Neuronal stem cell (in vitro differentiated cells): ENCODE measurements at regions not wholly inside any gene's neighbourhood (a gene's known extent, or its start where the extent isn't known, plus 50 kb on each side); places are given as distances from the start of the nearest gene placed in this dataset.

Experiments used
- DNase-seq: peaks from one replicate; pipeline ENCODE4 v3.0.0-alpha.2; 2013; ENCODE audit warnings: low spot score
- H2AFZ ChIP-seq: one replicate; pipeline ENCODE4 v1.6.1; 2013; ENCODE audit warnings: mild to moderate bottlenecking, low read length, inconsistent platforms
- H2AK5ac ChIP-seq: 2 replicates; pipeline ENCODE4 v1.6.1; 2013; ENCODE audit warnings: low read depth, mild to moderate bottlenecking, inconsistent platforms, low read length, moderate library complexity, mixed read lengths
- H2BK120ac ChIP-seq: 2 replicates; pipeline ENCODE4 v1.6.1; 2013; ENCODE audit warnings: low read depth, mild to moderate bottlenecking, inconsistent platforms, low read length, moderate library complexity, mixed read lengths
- H2BK12ac ChIP-seq: one replicate; pipeline ENCODE4 v1.6.1; 2013; ENCODE audit warnings: low read length, inconsistent platforms
- H2BK15ac ChIP-seq: 2 replicates; pipeline ENCODE4 v1.6.1; 2013; ENCODE audit warnings: mild to moderate bottlenecking, low read length, inconsistent platforms, mixed read lengths
- H2BK5ac ChIP-seq: one replicate; pipeline ENCODE4 v1.6.1; 2013; ENCODE audit warnings: inconsistent platforms, mild to moderate bottlenecking, low read length, moderate library complexity
- H3K14ac ChIP-seq: one replicate; pipeline ENCODE4 v1.6.1; 2013; ENCODE audit warnings: low read length, inconsistent platforms
- H3K18ac ChIP-seq: 2 replicates; pipeline ENCODE4 v1.6.1; 2013; ENCODE audit warnings: low read length, inconsistent platforms
- H3K23ac ChIP-seq: 2 replicates; pipeline ENCODE4 v1.6.1; 2013; ENCODE audit warnings: low read depth, mild to moderate bottlenecking, mixed read lengths, low read length, inconsistent platforms; ENCODE audit not compliant: poor library complexity
- H3K27ac ChIP-seq: replicated peaks from 3 replicates; pipeline ENCODE4 v1.5.1; 2013; ENCODE audit warnings: low read length, inconsistent platforms
- H3K27me3 ChIP-seq, 3 experiments: 2 replicates each; pipeline ENCODE4 v1.6.1; 2013; ENCODE audit warnings: low read length in 3 of 3, mild to moderate bottlenecking in 2 of 3, inconsistent platforms in 1 of 3, low read depth in 1 of 3, mixed read lengths in 1 of 3, moderate library complexity in 1 of 3; ENCODE audit not compliant: control insufficient read depth in 3 of 3, insufficient read depth in 3 of 3
- H3K36me3 ChIP-seq, 2 donors: replicated peaks in 1 of 2; 2 replicates each; pipeline ENCODE4 v1.6.1; 2013; ENCODE audit warnings: low read length in 2 of 2; ENCODE audit not compliant: control insufficient read depth in 2 of 2, insufficient read depth in 2 of 2
- H3K4ac ChIP-seq: 2 replicates; pipeline ENCODE4 v1.6.1; 2013; ENCODE audit warnings: inconsistent platforms, mild to moderate bottlenecking, low read length, moderate library complexity
- H3K4me1 ChIP-seq, 2 donors: 1 replicate in 1 of 2; 2 replicates in 1 of 2; pipeline ENCODE4 v1.6.1; 2013; ENCODE audit warnings: low read length in 2 of 2, low read depth in 1 of 2; ENCODE audit not compliant: control insufficient read depth in 2 of 2, insufficient read depth in 1 of 2
- H3K4me2 ChIP-seq: one replicate; pipeline ENCODE4 v1.6.1; 2013; ENCODE audit warnings: mild to moderate bottlenecking, low read length, inconsistent platforms; ENCODE audit not compliant: insufficient read depth, poor library complexity, severe bottlenecking
- H3K4me3 ChIP-seq, 2 donors: 2 replicates each; pipeline ENCODE4 v1.5.1; 2013; ENCODE audit warnings: low read length in 2 of 2, mild to moderate bottlenecking in 2 of 2, inconsistent platforms in 1 of 2, moderate library complexity in 1 of 2
- H3K79me1 ChIP-seq: one replicate; pipeline ENCODE4 v1.6.1; 2013; ENCODE audit warnings: low read depth, mild to moderate bottlenecking, inconsistent platforms, low read length, moderate library complexity
- H3K9ac ChIP-seq: one replicate; pipeline ENCODE4 v1.6.1; 2013; ENCODE audit warnings: mild to moderate bottlenecking, low read depth, low read length, inconsistent platforms; ENCODE audit not compliant: poor library complexity
- H3K9me3 ChIP-seq, 2 donors: replicated peaks in 1 of 2; 2 replicates each; pipeline versions ENCODE3 to v1.6.1; 2013; ENCODE audit warnings: low read length in 2 of 2, mild to moderate bottlenecking in 2 of 2, inconsistent platforms in 1 of 2, low read depth in 1 of 2, mixed read lengths in 1 of 2, moderate library complexity in 1 of 2; ENCODE audit not compliant: control insufficient read depth in 2 of 2, insufficient read depth in 1 of 2
- H4K8ac ChIP-seq: one replicate; pipeline ENCODE4 v1.6.1; 2013; ENCODE audit warnings: low read depth, mild to moderate bottlenecking, inconsistent platforms, low read length, moderate library complexity
- H4K91ac ChIP-seq: one replicate; pipeline ENCODE4 v1.6.1; 2013; ENCODE audit warnings: low read length, low read depth, mild to moderate bottlenecking, inconsistent platforms; ENCODE audit not compliant: poor library complexity
- WGBS, 2 donors: extraction: QIAGEN DNeasy Blood & Tissue Kit; methylation state at CpG; one replicate each; pipeline ENCODE4 v1.1.7; 2013; ENCODE audit warnings: missing lambda C conversion rate in 2 of 2, mixed read lengths in 1 of 2; ENCODE audit not compliant: insufficient read length in 2 of 2, insufficient replicate concordance in 1 of 2; ENCODE audit errors: extremely low coverage in 2 of 2; 5-methylcytosine and 5-hydroxymethylcytosine counted together

- H3K4me1 ChIP-seq = peaks cover 1 to 7% of the 10 kb centered on the region in 2 donors
- H2BK12ac ChIP-seq = no peak overlapping the region
- DNase-seq = no peak
- no peak overlapping the region for H3K27ac ChIP-seq
- no peaks in the 10 kb centered on the region for H3K9me3 ChIP-seq
- H3K18ac ChIP-seq = no peak overlapping the region
- no CpG with 5 or more reads among the region's 1 CpG for whole genome bisulfite sequencing, 2 donors
- no peaks in the 10 kb centered on the region for H3K27me3 ChIP-seq
- no peak overlapping the region for H2AFZ ChIP-seq
- no peak overlapping the region for H4K8ac ChIP-seq
- no peak overlapping the region for H2BK120ac ChIP-seq
- H4K91ac ChIP-seq = no peak overlapping the region
- H3K23ac ChIP-seq = no peak overlapping the region
- no peak overlapping the region for H2AK5ac ChIP-seq
- no peaks in the 10 kb centered on the region for H3K79me1 ChIP-seq
- no peak overlapping the region for H3K4ac ChIP-seq
- H3K9ac ChIP-seq = no peak overlapping the region
- no peak overlapping the region for H2BK15ac ChIP-seq
- H3K4me2 ChIP-seq = no peak overlapping the region
- no peak overlapping the region for H3K14ac ChIP-seq
- H3K36me3 ChIP-seq = no peaks in the 10 kb centered on the region
- H2BK5ac ChIP-seq = no peak overlapping the region
- no peak overlapping the region for H3K4me3 ChIP-seq
These were observed 356.1 kb upstream of the SLITRK1 start for GRCh38 chr13:84238381-84238780.

- no peak overlapping the region for H2BK120ac ChIP-seq
- no peak overlapping the region for H3K23ac ChIP-seq
- no peak overlapping the region for H3K27ac ChIP-seq
- H3K4me2 ChIP-seq = no peak overlapping the region
- no peak overlapping the region for H4K91ac ChIP-seq
- no peak overlapping the region for H3K9ac ChIP-seq
- peak overlapping the region in 1 of 2 donors; percentile 25 for H3K4me3 ChIP-seq
- no peak overlapping the region for H2AK5ac ChIP-seq
- H3K27me3 ChIP-seq = no peaks in the 10 kb centered on the region
- H4K8ac ChIP-seq = no peak overlapping the region
- no peak overlapping the region for H3K4ac ChIP-seq
- no peaks in the 10 kb centered on the region for H3K79me1 ChIP-seq
- no peak overlapping the region for H2BK5ac ChIP-seq
- H2BK15ac ChIP-seq = no peak overlapping the region
- H2BK12ac ChIP-seq = no peak overlapping the region
- no peak overlapping the region for H3K18ac ChIP-seq
- no peaks in the 10 kb centered on the region for H3K9me3 ChIP-seq
- no peak overlapping the region for H3K14ac ChIP-seq
- peaks cover 1 to 7% of the 10 kb centered on the region in 2 donors for H3K4me1 ChIP-seq
- peak overlapping the region; percentile 78 for H2AFZ ChIP-seq
- no CpG with 5 or more reads among the region's 3 CpGs for WGBS, 2 donors
- H3K36me3 ChIP-seq = no peaks in the 10 kb centered on the region
- no peak for DNase-seq
These were observed 354.9 kb upstream of the SLITRK1 start for GRCh38 chr13:84237143-84237542.

GRCh38 chr13:84234416-84234815 lies 352.1 kb upstream of the SLITRK1 start:
- Histone ChIP-seq H3K14ac (no peak overlapping the region), H3K36me3 (no peaks in the 10 kb centered on the region), H2AK5ac (no peak overlapping the region), H3K18ac (no peak overlapping the region), H2BK5ac (no peak overlapping the region), H2BK120ac (no peak overlapping the region), H3K4me3 (no peak overlapping the region), H4K8ac (no peak overlapping the region), H3K9me3 (no peaks in the 10 kb centered on the region), H3K79me1 (no peaks in the 10 kb centered on the region), H3K4me2 (no peak overlapping the region), H3K9ac (no peak overlapping the region), H2AFZ (no peak overlapping the region), H4K91ac (no peak overlapping the region), H3K23ac (no peak overlapping the region), H3K4ac (no peak overlapping the region), H2BK12ac (no peak overlapping the region), H3K27ac (no peak overlapping the region), H2BK15ac (no peak overlapping the region), H3K4me1 (peaks cover 1 to 7% of the 10 kb centered on the region in 2 donors), H3K27me3 (no peaks in the 10 kb centered on the region)
- no peak for DNase-seq

GRCh38 chr13:84230568-84230967 lies 348.3 kb upstream of the SLITRK1 start:
- Histone ChIP-seq H3K18ac (no peak overlapping the region), H2BK12ac (no peak overlapping the region), H3K27ac (no peak overlapping the region), H2AK5ac (no peak overlapping the region), H3K4me1 (no peaks in the 10 kb centered on the region), H2BK5ac (no peak overlapping the region), H3K23ac (no peak overlapping the region), H3K36me3 (no peaks in the 10 kb centered on the region), H3K79me1 (no peaks in the 10 kb centered on the region), H4K91ac (no peak overlapping the region), H2BK120ac (no peak overlapping the region), H2AFZ (no peak overlapping the region), H3K27me3 (no peaks in the 10 kb centered on the region), H3K9ac (no peak overlapping the region), H4K8ac (no peak overlapping the region), H3K9me3 (no peaks in the 10 kb centered on the region), H3K14ac (no peak overlapping the region), H3K4me3 (no peak overlapping the region), H3K4ac (no peak overlapping the region), H3K4me2 (no peak overlapping the region), H2BK15ac (no peak overlapping the region)
- no peak for DNase-seq
- no CpG with 5 or more reads among the region's 1 CpG for WGBS, 2 donors
